Activated CD4-positive, CD25-positive, alpha-beta regulatory T cell treated with anti-CD3 and anti-CD28 coated beads, Interleukin-2, amount 50 U/mL, for 24 hours (primary cell): ENCODE measurements at regions not wholly inside any gene's neighbourhood (a gene's known extent, or its start where the extent isn't known, plus 50 kb on each side); places are given as distances from the start of the nearest gene placed in this dataset.
A peak's percentile ranks its signal among the peaks of the same experiment; 100 is the strongest.
"Not testable (repeated sequence)": the region's sequence is repeated elsewhere in the genome, so short reads cannot be mapped to it uniquely, and the experiment has no call there.

Source experiments
- ATAC-seq, 2 donors: fragments of 150-1000 bp; cut with Tn5 transposase; one replicate each; pipeline ENCODE4 v1.10.0; 2021; ENCODE audit warnings: mild to moderate bottlenecking in 1 of 2, moderate library complexity in 1 of 2

- ATAC-seq = no peak
Observed at GRCh38 chr3:160098261-160098908, 109.8 kb downstream of the IL12A start.

GRCh38 chr3:160098926-160099626 is 110.4 kb downstream of the IL12A start:
- ATAC-seq = no peak

- ATAC-seq = no peak
Observed at GRCh38 chr3:160099834-160100233, 111.2 kb downstream of the IL12A start.

- ATAC-seq = no peak
Observed at GRCh38 chr3:160100610-160101009, 112.0 kb downstream of the IL12A start.

GRCh38 chr3:160102001-160102400 is 113.4 kb downstream of the IL12A start:
- ATAC-seq = not testable (repeated sequence)

- ATAC-seq = no peak
Observed at GRCh38 chr3:160103397-160103796, 114.8 kb downstream of the IL12A start.

- ATAC-seq = no peak
Observed at GRCh38 chr3:160105907-160106584, 117.4 kb downstream of the IL12A start.

- no peak for ATAC-seq
Observed at GRCh38 chr3:160106905-160107861, 118.0 kb upstream of the C3orf80 start.

GRCh38 chr3:160108362-160108761 is 116.9 kb upstream of the C3orf80 start:
- no peak for ATAC-seq

- no peak for ATAC-seq
Observed at GRCh38 chr3:160112481-160112880, 112.7 kb upstream of the C3orf80 start.

- no peak for ATAC-seq
Observed at GRCh38 chr3:160112996-160113395, 112.2 kb upstream of the C3orf80 start.

- ATAC-seq = no peak
Observed at GRCh38 chr3:160114355-160114995, 110.7 kb upstream of the C3orf80 start.

- ATAC-seq = no peak
Observed at GRCh38 chr3:160115387-160115786, 109.8 kb upstream of the C3orf80 start.

- no peak for ATAC-seq
Observed at GRCh38 chr3:160124224-160124623, 101.0 kb upstream of the C3orf80 start.

- no peak for ATAC-seq
Observed at GRCh38 chr3:160125258-160125657, 100.0 kb upstream of the C3orf80 start.

GRCh38 chr3:160126051-160126450 is 99.2 kb upstream of the C3orf80 start:
- no peak for ATAC-seq

- no peak for ATAC-seq
Observed at GRCh38 chr3:160126761-160127160, 98.5 kb upstream of the C3orf80 start.

- no peak for ATAC-seq
Observed at GRCh38 chr3:160127308-160127707, 97.9 kb upstream of the C3orf80 start.

- no peak for ATAC-seq
Observed at GRCh38 chr3:160128056-160128455, 97.2 kb upstream of the C3orf80 start.

- ATAC-seq = peak in 1 of 2 donors; percentile 51
Observed at GRCh38 chr3:160129459-160130061, 95.7 kb upstream of the C3orf80 start.

GRCh38 chr3:160130071-160130470 is 95.2 kb upstream of the C3orf80 start:
- ATAC-seq = no peak

- no peak for ATAC-seq
Observed at GRCh38 chr3:160130950-160131349, 94.3 kb upstream of the C3orf80 start.
